ENCODE measurements at regions not wholly inside any gene's neighbourhood (a gene's known extent, or its start where the extent isn't known, plus 50 kb on each side); places are given as distances from the start of the nearest gene placed in this dataset.

DNA sequence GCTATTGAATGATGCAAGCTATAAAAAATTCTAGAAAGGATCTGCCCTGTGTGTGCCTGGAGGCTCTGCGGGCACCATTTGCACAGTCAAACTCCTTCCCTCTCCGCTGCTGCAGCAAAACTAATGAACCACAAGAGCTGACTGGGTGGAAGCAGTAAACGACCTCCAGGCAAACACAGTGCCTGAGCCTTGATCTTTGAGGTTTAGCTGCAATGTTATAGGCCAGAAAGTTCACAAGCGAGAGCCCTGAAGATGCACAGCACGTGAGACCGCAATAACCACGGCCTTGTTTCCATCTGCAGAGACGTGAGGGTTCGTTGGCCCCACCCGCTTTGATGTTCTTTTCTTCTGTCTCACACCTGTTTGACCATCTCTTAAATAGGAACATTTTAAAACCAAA is 69.2 kb upstream of the S1PR3 start:
- TF ChIP-seq TEAD4 (IDR thresholded peaks at IDR 0.05) (no peak), EP300 (IDR thresholded peaks at IDR 0.05; ENCODE audit: borderline replicate concordance) (no peak), CEBPB (IDR thresholded peaks at IDR 0.05) (no peak), CREB1 (IDR thresholded peaks at IDR 0.05; ENCODE audit: low read depth) (no peak), EGR1 (IDR thresholded peaks at IDR 0.05) (no peak), NFIC (IDR thresholded peaks at IDR 0.05) (no peak), TAF1 (IDR thresholded peaks at IDR 0.05; ENCODE audit: low read depth) (no peak), RAD21 (IDR thresholded peaks at IDR 0.05; ENCODE audit: low read depth) (no peak), ZBTB7A (IDR thresholded peaks at IDR 0.05; ENCODE audit: low read depth) (no peak), FOXM1 (IDR thresholded peaks at IDR 0.05; ENCODE audit: borderline replicate concordance, low read depth) (no peak), YY1 (IDR thresholded peaks at IDR 0.05; ENCODE audit: low read depth) (no peak)
- TF ChIP-seq, protein P1, sequence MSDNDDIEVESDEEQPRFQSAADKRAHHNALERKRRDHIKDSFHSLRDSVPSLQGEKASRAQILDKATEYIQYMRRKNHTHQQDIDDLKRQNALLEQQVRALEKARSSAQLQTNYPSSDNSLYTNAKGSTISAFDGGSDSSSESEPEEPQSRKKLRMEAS (IDR thresholded peaks at IDR 0.05): no peak
- TF ChIP-seq, protein P2, sequence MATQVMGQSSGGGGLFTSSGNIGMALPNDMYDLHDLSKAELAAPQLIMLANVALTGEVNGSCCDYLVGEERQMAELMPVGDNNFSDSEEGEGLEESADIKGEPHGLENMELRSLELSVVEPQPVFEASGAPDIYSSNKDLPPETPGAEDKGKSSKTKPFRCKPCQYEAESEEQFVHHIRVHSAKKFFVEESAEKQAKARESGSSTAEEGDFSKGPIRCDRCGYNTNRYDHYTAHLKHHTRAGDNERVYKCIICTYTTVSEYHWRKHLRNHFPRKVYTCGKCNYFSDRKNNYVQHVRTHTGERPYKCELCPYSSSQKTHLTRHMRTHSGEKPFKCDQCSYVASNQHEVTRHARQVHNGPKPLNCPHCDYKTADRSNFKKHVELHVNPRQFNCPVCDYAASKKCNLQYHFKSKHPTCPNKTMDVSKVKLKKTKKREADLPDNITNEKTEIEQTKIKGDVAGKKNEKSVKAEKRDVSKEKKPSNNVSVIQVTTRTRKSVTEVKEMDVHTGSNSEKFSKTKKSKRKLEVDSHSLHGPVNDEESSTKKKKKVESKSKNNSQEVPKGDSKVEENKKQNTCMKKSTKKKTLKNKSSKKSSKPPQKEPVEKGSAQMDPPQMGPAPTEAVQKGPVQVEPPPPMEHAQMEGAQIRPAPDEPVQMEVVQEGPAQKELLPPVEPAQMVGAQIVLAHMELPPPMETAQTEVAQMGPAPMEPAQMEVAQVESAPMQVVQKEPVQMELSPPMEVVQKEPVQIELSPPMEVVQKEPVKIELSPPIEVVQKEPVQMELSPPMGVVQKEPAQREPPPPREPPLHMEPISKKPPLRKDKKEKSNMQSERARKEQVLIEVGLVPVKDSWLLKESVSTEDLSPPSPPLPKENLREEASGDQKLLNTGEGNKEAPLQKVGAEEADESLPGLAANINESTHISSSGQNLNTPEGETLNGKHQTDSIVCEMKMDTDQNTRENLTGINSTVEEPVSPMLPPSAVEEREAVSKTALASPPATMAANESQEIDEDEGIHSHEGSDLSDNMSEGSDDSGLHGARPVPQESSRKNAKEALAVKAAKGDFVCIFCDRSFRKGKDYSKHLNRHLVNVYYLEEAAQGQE (IDR thresholded peaks at IDR 0.05; ENCODE audit: low read depth): no peak
- TF ChIP-seq, protein P3, sequence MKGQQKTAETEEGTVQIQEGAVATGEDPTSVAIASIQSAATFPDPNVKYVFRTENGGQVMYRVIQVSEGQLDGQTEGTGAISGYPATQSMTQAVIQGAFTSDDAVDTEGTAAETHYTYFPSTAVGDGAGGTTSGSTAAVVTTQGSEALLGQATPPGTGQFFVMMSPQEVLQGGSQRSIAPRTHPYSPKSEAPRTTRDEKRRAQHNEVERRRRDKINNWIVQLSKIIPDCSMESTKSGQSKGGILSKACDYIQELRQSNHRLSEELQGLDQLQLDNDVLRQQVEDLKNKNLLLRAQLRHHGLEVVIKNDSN (IDR thresholded peaks at IDR 0.05): no peak

DNA sequence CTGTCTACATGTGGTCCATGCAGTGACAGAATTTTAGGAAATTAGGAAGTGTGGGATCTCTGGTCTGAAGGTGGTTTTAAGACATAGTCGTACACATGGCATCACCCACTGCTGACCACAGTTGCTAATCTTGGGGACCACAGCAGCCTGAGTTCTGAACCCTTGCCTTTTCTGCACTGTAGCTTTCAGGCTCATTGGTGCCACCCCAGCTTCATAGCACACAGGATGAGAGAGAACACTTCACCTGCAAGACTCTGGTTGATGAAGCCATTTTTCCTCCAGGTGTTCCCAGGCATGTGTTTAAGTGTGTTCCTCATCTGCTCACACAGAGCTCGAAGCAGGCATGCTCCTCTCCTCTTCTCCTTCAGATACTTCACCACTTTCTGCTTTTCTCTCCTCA is 68.2 kb upstream of the S1PR3 start:
- TF ChIP-seq, protein P3 (IDR thresholded peaks at IDR 0.05): no peak
- TF ChIP-seq EP300 (IDR thresholded peaks at IDR 0.05; ENCODE audit: borderline replicate concordance): no peak
- TF ChIP-seq RAD21 (IDR thresholded peaks at IDR 0.05; ENCODE audit: low read depth): no peak
- no peak for TF ChIP-seq CREB1 (IDR thresholded peaks at IDR 0.05; ENCODE audit: low read depth)
- TF ChIP-seq, protein P1 (IDR thresholded peaks at IDR 0.05): no peak
- no peak for TF ChIP-seq YY1 (IDR thresholded peaks at IDR 0.05; ENCODE audit: low read depth)
- no peak for TF ChIP-seq FOXM1 (IDR thresholded peaks at IDR 0.05; ENCODE audit: borderline replicate concordance, low read depth)
- TF ChIP-seq CEBPB (IDR thresholded peaks at IDR 0.05): no peak
- TF ChIP-seq NFIC (IDR thresholded peaks at IDR 0.05): no peak
- TF ChIP-seq EGR1 (IDR thresholded peaks at IDR 0.05): no peak
- TF ChIP-seq ZBTB7A (IDR thresholded peaks at IDR 0.05; ENCODE audit: low read depth): no peak
- TF ChIP-seq TEAD4 (IDR thresholded peaks at IDR 0.05): no peak
- no peak for TF ChIP-seq TAF1 (IDR thresholded peaks at IDR 0.05; ENCODE audit: low read depth)

DNA sequence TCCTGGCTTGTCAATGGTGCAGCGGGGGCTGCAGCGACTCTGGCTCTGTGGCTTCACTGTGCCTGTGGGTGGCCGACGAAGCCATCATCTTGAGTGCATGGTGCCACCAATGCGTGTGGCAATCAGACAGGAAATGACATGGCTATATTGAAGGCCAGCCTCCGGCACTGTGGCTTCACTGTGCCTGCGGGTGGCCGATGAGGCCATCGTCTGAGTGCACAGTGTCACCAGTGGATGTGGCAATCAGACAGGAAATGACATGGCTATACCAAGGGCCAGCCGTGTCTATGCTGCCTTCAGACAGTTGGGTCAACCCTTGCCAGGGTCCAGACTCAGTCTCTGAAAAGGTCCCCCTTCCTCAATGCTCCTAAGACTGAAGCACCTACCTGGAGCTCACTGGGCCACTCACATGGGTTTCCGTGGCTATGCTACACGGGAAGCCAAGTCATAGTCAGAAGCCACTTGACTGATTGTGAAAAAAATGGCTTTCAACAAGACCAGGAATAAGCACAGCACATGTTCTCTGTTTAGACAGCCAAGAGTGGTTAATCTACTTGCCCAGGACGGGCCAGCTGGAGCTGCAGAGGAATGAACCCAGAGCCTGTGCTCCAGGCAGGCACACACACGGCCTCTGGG is 67.5 kb upstream of the S1PR3 start:
- TF ChIP-seq EP300 (IDR thresholded peaks at IDR 0.05; ENCODE audit: borderline replicate concordance) (no peak), TCF12 (IDR thresholded peaks at IDR 0.05; ENCODE audit: low read depth) (no peak), FOXM1 (IDR thresholded peaks at IDR 0.05; ENCODE audit: borderline replicate concordance, low read depth) (no peak), ZBTB7A (IDR thresholded peaks at IDR 0.05; ENCODE audit: low read depth) (no peak), TEAD4 (IDR thresholded peaks at IDR 0.05) (no peak), YY1 (IDR thresholded peaks at IDR 0.05; ENCODE audit: low read depth) (no peak), CEBPB (IDR thresholded peaks at IDR 0.05) (no peak), TAF1 (IDR thresholded peaks at IDR 0.05; ENCODE audit: low read depth) (no peak), CREB1 (IDR thresholded peaks at IDR 0.05; ENCODE audit: low read depth) (no peak), EGR1 (IDR thresholded peaks at IDR 0.05) (no peak), RAD21 (IDR thresholded peaks at IDR 0.05; ENCODE audit: low read depth) (no peak), NFIC (IDR thresholded peaks at IDR 0.05) (no peak)
- TF ChIP-seq, protein P2 (IDR thresholded peaks at IDR 0.05; ENCODE audit: low read depth): no peak
- TF ChIP-seq, protein P3 (IDR thresholded peaks at IDR 0.05): no peak
- TF ChIP-seq, protein P1 (IDR thresholded peaks at IDR 0.05): no peak

DNA sequence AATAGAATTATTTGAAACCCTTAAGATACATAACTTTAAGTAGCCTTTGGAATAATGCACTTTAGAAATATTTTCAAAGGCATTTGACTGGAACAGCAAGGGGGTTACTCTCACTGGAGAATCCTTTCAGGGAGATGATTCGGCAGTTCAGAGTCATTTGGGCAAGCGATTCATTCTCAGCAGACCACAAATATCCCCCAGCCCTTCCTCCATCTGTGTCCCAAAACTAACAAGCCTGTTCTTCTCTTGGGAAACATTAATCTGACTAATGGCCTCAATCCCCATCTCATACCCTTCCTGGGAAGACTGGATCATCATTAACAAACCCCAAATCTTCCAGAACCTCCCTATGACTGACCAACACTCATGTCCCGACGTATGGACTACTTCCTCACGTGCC is 65.8 kb upstream of the S1PR3 start:
- TF ChIP-seq TCF12 (IDR thresholded peaks at IDR 0.05; ENCODE audit: low read depth): no peak
- TF ChIP-seq, protein P1 (IDR thresholded peaks at IDR 0.05): no peak
- no peak for TF ChIP-seq ZBTB7A (IDR thresholded peaks at IDR 0.05; ENCODE audit: low read depth)
- no peak for TF ChIP-seq NFIC (IDR thresholded peaks at IDR 0.05)
- TF ChIP-seq TEAD4 (IDR thresholded peaks at IDR 0.05): no peak
- TF ChIP-seq, protein P2 (IDR thresholded peaks at IDR 0.05; ENCODE audit: low read depth): no peak
- no peak for TF ChIP-seq EGR1 (IDR thresholded peaks at IDR 0.05)
- no peak for TF ChIP-seq TAF1 (IDR thresholded peaks at IDR 0.05; ENCODE audit: low read depth)
- no peak for TF ChIP-seq EP300 (IDR thresholded peaks at IDR 0.05; ENCODE audit: borderline replicate concordance)
